ENCODE measurements at regions not wholly inside any gene's neighbourhood (a gene's known extent, or its start where the extent isn't known, plus 50 kb on each side); places are given as distances from the start of the nearest gene placed in this dataset.

GRCh38 chr17:34201767-34202166 is 53.3 kb upstream of the CCL2 start:
- Histone ChIP-seq H3K9ac (ENCODE audit: low read depth, low read length) (no peak overlapping the region), H3K4me1 (ENCODE audit: insufficient read depth, low read length) (no peaks in the 10 kb centered on the region), H3K9me3 (ENCODE audit: insufficient read depth, low read depth, low read length) (peaks cover 5% of the 10 kb centered on the region; the same call in 1 of the 2 replicates), H3K27me3 (ENCODE audit: insufficient read depth, low read length) (no peaks in the 10 kb centered on the region), H3K27ac (ENCODE audit: low read depth, low read length) (no peak overlapping the region), H3K4me3 (ENCODE audit: low read length) (no peak overlapping the region), H3K36me3 (ENCODE audit: insufficient read depth, low read length) (no peaks in the 10 kb centered on the region)
- WGBS, result 92% methylated on average over 4 of the region's 4 CpGs

GRCh38 chr17:34203018-34203638 is 52.0 kb upstream of the CCL2 start:
- no peak overlapping the region for H3K9ac ChIP-seq (ENCODE audit: low read depth, low read length)
- no peaks in the 10 kb centered on the region for H3K4me1 ChIP-seq (ENCODE audit: insufficient read depth, low read length)
- H3K9me3 ChIP-seq (ENCODE audit: insufficient read depth, low read depth, low read length), result no peaks in the 10 kb centered on the region
- no peak overlapping the region for H3K27ac ChIP-seq (ENCODE audit: low read depth, low read length)
- no peak overlapping the region for H3K4me3 ChIP-seq (ENCODE audit: low read length)
- H3K36me3 ChIP-seq (ENCODE audit: insufficient read depth, low read length), result no peaks in the 10 kb centered on the region
- H3K27me3 ChIP-seq (ENCODE audit: insufficient read depth, low read length), result no peaks in the 10 kb centered on the region
- 78% methylated on average over 4 of the region's 4 CpGs for WGBS

GRCh38 chr17:34204402-34204801 is 50.7 kb upstream of the CCL2 start:
- H3K36me3 ChIP-seq (ENCODE audit: insufficient read depth, low read length), result no peaks in the 10 kb centered on the region
- no peak overlapping the region for H3K9ac ChIP-seq (ENCODE audit: low read depth, low read length)
- no peak overlapping the region for H3K4me3 ChIP-seq (ENCODE audit: low read length)
- H3K4me1 ChIP-seq (ENCODE audit: insufficient read depth, low read length), result no peaks in the 10 kb centered on the region
- no peak overlapping the region for H3K27ac ChIP-seq (ENCODE audit: low read depth, low read length)
- H3K27me3 ChIP-seq (ENCODE audit: insufficient read depth, low read length), result no peaks in the 10 kb centered on the region
- H3K9me3 ChIP-seq (ENCODE audit: insufficient read depth, low read depth, low read length), result no peaks in the 10 kb centered on the region
- 93% methylated on average over 5 of the region's 5 CpGs for WGBS
